ENCODE measurements at regions not wholly inside any gene's neighbourhood (a gene's known extent, or its start where the extent isn't known, plus 50 kb on each side); places are given as distances from the start of the nearest gene placed in this dataset.

DNA sequence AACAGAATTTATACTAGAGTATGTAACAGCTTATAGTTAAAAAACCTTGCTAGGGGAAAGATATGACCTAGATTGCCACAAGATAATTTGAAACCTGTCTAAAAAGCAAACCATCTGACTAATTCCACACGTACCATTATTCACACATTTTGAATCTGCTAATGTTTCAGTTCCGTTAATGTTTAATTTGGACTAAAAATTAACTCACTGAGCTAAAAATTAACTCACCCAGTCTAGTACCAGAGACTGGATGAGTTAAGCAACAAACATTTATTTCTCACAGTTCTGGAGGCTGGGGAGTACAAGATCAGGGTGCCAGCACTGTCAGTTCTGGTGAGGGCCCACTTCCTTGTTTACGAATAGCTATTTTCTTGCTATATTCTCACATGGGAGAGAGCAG, 231.5 kb upstream of the DIAPH2 start:
- Histone ChIP-seq H2AFZ (no peak overlapping the region), H4K20me1 (ENCODE audit: insufficient read depth, poor library complexity, severe bottlenecking) (no peaks in the 10 kb centered on the region)
- DNase-seq (ENCODE audit: low spot score) = peak; percentile 7

DNA sequence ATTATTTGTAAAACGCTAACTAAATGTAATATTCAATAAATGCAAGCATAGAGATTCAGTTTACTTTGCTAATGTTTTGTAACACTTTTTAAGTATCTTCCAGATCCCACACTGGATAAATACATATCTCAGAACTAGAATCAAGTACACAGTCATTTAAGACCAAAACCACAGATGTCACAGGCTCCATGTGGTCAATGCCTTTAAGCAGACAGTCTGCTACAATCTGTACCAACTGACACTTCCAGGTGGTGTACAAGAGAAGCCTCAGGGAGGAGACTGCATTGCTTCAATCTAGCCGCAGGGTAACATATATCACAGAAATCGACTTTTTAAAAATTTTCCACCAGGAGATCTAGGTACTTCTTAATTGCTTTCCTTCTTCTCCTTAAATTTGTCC, 229.6 kb upstream of the DIAPH2 start:
- no peak for DNase-seq (ENCODE audit: low spot score)
- Histone ChIP-seq H3K79me2 (no peaks in the 10 kb centered on the region), H4K20me1 (ENCODE audit: insufficient read depth, poor library complexity, severe bottlenecking) (no peaks in the 10 kb centered on the region), H3K4me3 (no peak overlapping the region), H3K27ac (no peak overlapping the region), H3K4me2 (no peak overlapping the region), H3K9me2 (replicated peaks; ENCODE audit: insufficient read depth) (no peaks in the 10 kb centered on the region), H3K9me3 (ENCODE audit: low read depth) (no peaks in the 10 kb centered on the region), H3K27me3 (no peaks in the 10 kb centered on the region), H3K36me3 (replicated peaks; ENCODE audit: insufficient read depth, low read depth) (no peaks in the 10 kb centered on the region), H2AFZ (no peak overlapping the region), H3K4me1 (ENCODE audit: insufficient read depth) (no peaks in the 10 kb centered on the region)
- 86% methylated on average over 3 of the region's 3 CpGs for WGBS (ENCODE audit: low lambda C conversion rate, missing lambda C conversion rate)
- TF ChIP-seq CTCF (IDR thresholded peaks at IDR 0.05; ENCODE audit: poor library complexity) = no peak
- TF ChIP-seq EZH2phosphoT487 (IDR thresholded peaks at IDR 0.05; ENCODE audit: low read depth, severe bottlenecking, unreplicated experiment) = no peak
- TF ChIP-seq EZH2 (IDR thresholded peaks at IDR 0.05; ENCODE audit: borderline replicate concordance) = no peak

More for the DNA sequence above, 231.5 kb upstream of the DIAPH2 start:
- WGBS (ENCODE audit: low lambda C conversion rate, missing lambda C conversion rate) = 68% methylated on average over 3 of the region's 3 CpGs
- Histone ChIP-seq H3K27ac (peak overlapping the region; percentile 25), H3K79me2 (no peaks in the 10 kb centered on the region), H3K4me1 (ENCODE audit: insufficient read depth) (no peaks in the 10 kb centered on the region), H3K4me3 (no peak overlapping the region), H3K9me3 (ENCODE audit: low read depth) (no peaks in the 10 kb centered on the region), H3K27me3 (no peaks in the 10 kb centered on the region), H3K9me2 (replicated peaks; ENCODE audit: insufficient read depth) (no peaks in the 10 kb centered on the region), H3K36me3 (replicated peaks; ENCODE audit: insufficient read depth, low read depth) (no peaks in the 10 kb centered on the region), H3K4me2 (no peak overlapping the region)
- TF ChIP-seq EZH2 (IDR thresholded peaks at IDR 0.05; ENCODE audit: borderline replicate concordance) (no peak), CTCF (IDR thresholded peaks at IDR 0.05; ENCODE audit: poor library complexity) (no peak), EZH2phosphoT487 (IDR thresholded peaks at IDR 0.05; ENCODE audit: low read depth, severe bottlenecking, unreplicated experiment) (no peak)

DNA sequence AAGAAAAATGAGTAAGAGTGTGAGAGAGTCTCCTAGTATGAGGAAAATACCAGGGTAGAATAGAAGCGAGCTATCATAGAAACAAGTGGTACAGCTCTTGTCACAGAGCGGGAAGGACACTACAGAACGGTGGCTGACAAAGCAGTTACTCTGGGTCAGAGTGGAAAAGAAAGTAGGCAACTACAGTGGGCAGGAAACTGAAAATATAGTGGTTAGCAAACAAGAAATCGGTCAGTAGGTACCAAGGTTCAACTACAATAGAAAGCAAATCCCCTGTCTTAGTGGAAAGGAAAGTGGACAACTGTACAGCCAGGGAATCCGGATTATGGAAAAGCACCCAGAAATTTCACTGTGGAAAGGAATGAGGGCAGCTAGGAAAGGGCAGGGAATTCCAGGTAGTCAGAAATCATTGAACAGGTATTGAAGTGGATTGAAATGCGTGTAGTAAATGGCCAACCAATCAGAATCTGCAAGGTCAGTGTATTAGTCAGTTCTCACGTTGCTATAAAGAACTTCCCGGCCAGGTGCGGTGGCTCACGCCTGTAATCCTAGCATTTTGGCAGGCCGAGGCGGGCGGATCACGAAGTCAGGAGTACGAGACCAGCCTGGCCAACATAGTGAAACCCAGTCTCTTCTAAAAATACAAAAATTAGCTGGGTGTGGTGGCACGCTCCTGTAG, 219.6 kb upstream of the DIAPH2 start:
- no peak overlapping the region for H3K4me3 ChIP-seq
- H4K20me1 ChIP-seq (ENCODE audit: insufficient read depth, poor library complexity, severe bottlenecking) = no peaks in the 10 kb centered on the region
- 89% methylated on average over 16 of the region's 16 CpGs for WGBS (ENCODE audit: low lambda C conversion rate, missing lambda C conversion rate)
- no peaks in the 10 kb centered on the region for H3K9me2 ChIP-seq (replicated peaks; ENCODE audit: insufficient read depth)
- H3K27me3 ChIP-seq = no peaks in the 10 kb centered on the region
- TF ChIP-seq CTCF (IDR thresholded peaks at IDR 0.05; ENCODE audit: poor library complexity) = no peak
- TF ChIP-seq EZH2phosphoT487 (IDR thresholded peaks at IDR 0.05; ENCODE audit: low read depth, severe bottlenecking, unreplicated experiment) = no peak
- no peak for TF ChIP-seq EZH2 (IDR thresholded peaks at IDR 0.05; ENCODE audit: borderline replicate concordance)
- no peaks in the 10 kb centered on the region for H3K9me3 ChIP-seq (ENCODE audit: low read depth)
- DNase-seq (ENCODE audit: low spot score) = no peak
- H2AFZ ChIP-seq = no peak overlapping the region
- H3K79me2 ChIP-seq = no peaks in the 10 kb centered on the region
- H3K4me2 ChIP-seq = no peak overlapping the region
- no peaks in the 10 kb centered on the region for H3K36me3 ChIP-seq (replicated peaks; ENCODE audit: insufficient read depth, low read depth)
- no peak overlapping the region for H3K27ac ChIP-seq
- no peaks in the 10 kb centered on the region for H3K4me1 ChIP-seq (ENCODE audit: insufficient read depth)
